Right lobe of liver (tissue), 6 donors: ENCODE measurements at regions not wholly inside any gene's neighbourhood (a gene's known extent, or its start where the extent isn't known, plus 50 kb on each side); places are given as distances from the start of the nearest gene placed in this dataset.

Experiments used
- ATAC-seq, 4 donors: fragments of 200-7000 bp; cut with Tn5 transposase; one replicate each; pipeline ENCODE4 v1.9.1; 2020; ENCODE audit warnings: mild to moderate bottlenecking in 4 of 4, moderate library complexity in 4 of 4
- DNase-seq, 3 donors: peaks; one replicate each; pipeline ENCODE4 v3.0.0-alpha.2; 2020
- H3K27ac ChIP-seq, 3 donors: fragments of 200-600 bp; one replicate each; pipeline ENCODE4 v1.8.0; 2022
- H3K27me3 ChIP-seq, 2 donors: fragments of 200-600 bp; one replicate each; pipeline ENCODE4 v1.8.0; 2022
- H3K36me3 ChIP-seq, 4 donors: fragments of 200-600 bp; sonication (generic) in 1 of 4; one replicate each; pipeline versions ENCODE4 v1.5.1 to v1.8.0; 2017 to 2022; ENCODE audit warnings: control low read depth in 1 of 4
- H3K4me1 ChIP-seq, 4 donors: fragments of 200-600 bp; sonication (generic) in 1 of 4; one replicate each; pipeline versions ENCODE4 v1.5.1 to v1.8.0; 2017 to 2022; ENCODE audit warnings: control low read depth in 1 of 4
- H3K4me3 ChIP-seq, 3 donors: fragments of 200-600 bp; one replicate each; pipeline ENCODE4 v1.8.0; 2022
- H3K9me3 ChIP-seq, 4 donors: fragments of 200-600 bp; sonication (generic) in 1 of 4; one replicate each; pipeline versions ENCODE4 v1.5.1 to v1.8.0; 2017 to 2022; ENCODE audit warnings: control low read depth in 1 of 4
- CTCF ChIP-seq, 4 donors: fragments of 200-600 bp in 3 of 4; fragments of 450-650 bp in 1 of 4; IDR thresholded peaks; one replicate each; pipeline versions ENCODE4 v1.5.1 to v1.8.0; 2016 to 2022; ENCODE audit warnings: antibody characterized with exemption in 4 of 4, mild to moderate bottlenecking in 2 of 4
- POLR2A ChIP-seq: fragments of 450-650 bp; IDR thresholded peaks from one replicate; pipeline ENCODE4 v1.6.1; 2017; ENCODE audit warnings: antibody characterized with exemption, mild to moderate bottlenecking
- WGBS: methylation state at CpG from one replicate; pipeline ENCODE4 v1.1.6; 2018; ENCODE audit warnings: low coverage, low lambda C conversion rate; ENCODE audit not compliant: insufficient coverage; ENCODE audit errors: missing lambda C conversion rate; 5-methylcytosine and 5-hydroxymethylcytosine counted together
- intact Hi-C, 2 donors: fragments of 100-400 bp; cut with DNase I; formaldehyde crosslinking; loops; one replicate each; pipeline versions ENCODE4 v1.11.2 to v1.14.1; 2022
- donor health status: DM: no; HTN: yes; CAD: no.
- donor health status: DM: no; HTN: no; CAD: no.
- donor health status: DM: no; HTN: no; CAD: no.
- donor health status: DM: no; HTN: yes; CAD: no.
- donor health status: DM: no; HTN: yes; CAD: no.

DNA sequence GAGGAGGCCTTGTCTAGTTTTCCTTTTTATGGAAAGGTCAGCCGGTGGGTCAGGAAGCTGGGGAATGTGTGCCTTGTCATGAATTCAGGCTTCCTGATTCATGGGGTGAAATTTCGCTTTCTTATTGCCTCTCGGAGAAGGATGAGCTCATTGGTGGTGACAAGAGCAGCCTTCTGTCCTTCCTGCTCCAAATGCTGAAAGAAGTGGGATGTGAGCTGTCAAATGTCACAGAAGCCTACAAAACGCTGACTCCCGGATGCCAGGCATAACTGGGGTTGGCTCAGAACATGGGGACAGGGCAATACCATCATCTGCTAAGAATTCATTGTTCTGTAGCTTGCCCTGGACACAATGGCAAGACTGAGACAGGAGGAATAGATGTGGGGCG lies 55.8 kb upstream of the FAM136A start:
- ATAC-seq (peak in 1 of 4 donors; percentile 30), DNase-seq (no peak)
- intact Hi-C loops: no loop called here
- no peaks in the 10 kb centered on the region for H3K27me3 ChIP-seq
- no peaks in the 10 kb centered on the region for H3K9me3 ChIP-seq
- no peaks in the 10 kb centered on the region for H3K36me3 ChIP-seq
- TF ChIP-seq POLR2A: no peak
- no peak for TF ChIP-seq CTCF (IDR thresholded peaks at IDR 0.05)
- no peak overlapping the region for H3K27ac ChIP-seq
- no peak overlapping the region for H3K4me3 ChIP-seq
- WGBS: 48% methylated on average over 5 of the region's 6 CpGs
- H3K4me1 ChIP-seq: no peaks in the 10 kb centered on the region

- WGBS: 38% methylated on average over 6 of the region's 6 CpGs
- intact Hi-C loops: no loop called here
- Histone ChIP-seq H3K4me1 (no peaks in the 10 kb centered on the region), H3K27ac (no peak overlapping the region), H3K27me3 (no peaks in the 10 kb centered on the region), H3K4me3 (no peak overlapping the region), H3K36me3 (no peaks in the 10 kb centered on the region), H3K9me3 (no peaks in the 10 kb centered on the region)
- no peak for DNase-seq
- peak; percentile 25 to 55 (median 34) for ATAC-seq
- TF ChIP-seq CTCF (IDR thresholded peaks at IDR 0.05) (no peak), POLR2A (no peak)
Observed at GRCh38 chr2:70356941-70357683, 55.2 kb upstream of the FAM136A start.

DNA sequence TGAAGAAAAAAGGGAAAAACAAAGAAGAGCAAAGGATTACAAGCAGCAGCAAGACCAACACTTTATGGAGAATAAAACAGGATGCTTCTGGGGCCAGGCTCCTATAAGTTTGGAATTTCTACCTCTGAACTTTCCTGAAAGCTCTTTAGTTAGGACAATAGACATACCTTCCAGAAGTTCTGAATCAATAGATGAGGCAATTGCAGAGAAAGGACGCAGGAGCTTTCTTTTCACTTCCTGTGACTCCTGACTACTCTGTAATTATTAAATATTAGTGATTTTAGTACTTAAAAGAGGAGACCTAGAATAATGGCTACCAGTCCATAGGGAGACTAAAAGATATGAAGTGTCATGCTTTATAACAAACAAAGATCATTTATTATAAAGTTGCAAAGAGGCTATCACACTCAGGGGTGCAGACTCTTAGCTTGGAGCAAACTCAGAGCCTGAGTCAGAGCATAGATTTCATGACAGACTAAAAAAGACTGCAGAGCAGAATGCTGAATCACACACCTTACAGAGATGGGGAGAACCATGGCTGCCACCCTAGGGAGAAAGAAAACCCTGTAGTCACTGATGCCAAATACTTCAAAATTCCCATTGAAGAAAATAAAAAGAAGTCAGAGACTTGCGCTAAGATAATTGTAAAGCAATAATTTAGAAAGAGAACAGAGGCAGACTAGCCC lies 52.5 kb upstream of the FAM136A start:
- no peaks in the 10 kb centered on the region for H3K4me1 ChIP-seq
- TF ChIP-seq POLR2A (no peak), CTCF (IDR thresholded peaks at IDR 0.05) (no peak)
- no peaks in the 10 kb centered on the region for H3K36me3 ChIP-seq
- no peaks in the 10 kb centered on the region for H3K9me3 ChIP-seq
- 71% methylated on average over 2 of the region's 2 CpGs for WGBS
- no peak overlapping the region for H3K4me3 ChIP-seq
- no peak for DNase-seq
- H3K27ac ChIP-seq: no peak overlapping the region
- no peak for ATAC-seq
- intact Hi-C loops: no loop called here
- no peaks in the 10 kb centered on the region for H3K27me3 ChIP-seq
